IPS-18a (cell line): ENCODE measurements at regions not wholly inside any gene's neighbourhood (a gene's known extent, or its start where the extent isn't known, plus 50 kb on each side); places are given as distances from the start of the nearest gene placed in this dataset.

Source experiments
- H3K27ac ChIP-seq: one replicate; pipeline ENCODE4 v1.5.1; 2013; ENCODE audit warnings: low read length
- H3K27me3 ChIP-seq: one replicate; pipeline ENCODE4 v1.6.1; 2013; ENCODE audit warnings: mild to moderate bottlenecking, low read length; ENCODE audit not compliant: control insufficient read depth, insufficient read depth
- H3K36me3 ChIP-seq: one replicate; pipeline ENCODE4 v1.6.1; 2013; ENCODE audit warnings: low read depth, low read length; ENCODE audit not compliant: control insufficient read depth
- H3K4me1 ChIP-seq: one replicate; pipeline ENCODE4 v1.6.1; 2013; ENCODE audit warnings: low read depth, low read length; ENCODE audit not compliant: control insufficient read depth
- H3K4me3 ChIP-seq: one replicate; pipeline ENCODE4 v1.5.1; 2013; ENCODE audit warnings: low read length
- H3K9ac ChIP-seq: one replicate; pipeline ENCODE4 v1.6.1; 2013; ENCODE audit warnings: mild to moderate bottlenecking, low read length, moderate library complexity
- H3K9me3 ChIP-seq: one replicate; pipeline ENCODE4 v1.6.1; 2013; ENCODE audit warnings: low read depth, low read length; ENCODE audit not compliant: control insufficient read depth

DNA sequence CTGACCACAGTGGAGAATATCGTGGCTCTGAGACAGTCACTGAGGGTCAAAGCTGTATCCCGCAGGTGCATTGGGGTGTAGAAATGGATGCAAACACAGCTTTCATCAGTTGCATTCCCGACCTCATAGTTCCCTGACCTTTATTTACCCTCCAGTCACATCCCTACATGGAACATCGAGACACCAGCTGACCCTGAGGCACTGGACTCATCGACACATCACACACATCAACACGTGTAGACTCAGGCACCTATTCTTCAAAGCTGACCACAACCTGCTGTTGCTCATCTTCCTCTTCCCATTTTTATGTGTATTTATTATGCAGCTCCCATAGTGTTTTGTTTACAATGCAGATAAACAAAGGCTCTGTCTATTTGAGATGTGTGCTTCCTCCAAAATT is 396.9 kb upstream of the NRP1 start:
- no peak overlapping the region for H3K4me3 ChIP-seq
- H3K27me3 ChIP-seq: no peaks in the 10 kb centered on the region
- H3K9ac ChIP-seq: no peak overlapping the region
- H3K27ac ChIP-seq: no peak overlapping the region
- H3K9me3 ChIP-seq: no peaks in the 10 kb centered on the region
- H3K4me1 ChIP-seq: no peaks in the 10 kb centered on the region
- no peaks in the 10 kb centered on the region for H3K36me3 ChIP-seq

DNA sequence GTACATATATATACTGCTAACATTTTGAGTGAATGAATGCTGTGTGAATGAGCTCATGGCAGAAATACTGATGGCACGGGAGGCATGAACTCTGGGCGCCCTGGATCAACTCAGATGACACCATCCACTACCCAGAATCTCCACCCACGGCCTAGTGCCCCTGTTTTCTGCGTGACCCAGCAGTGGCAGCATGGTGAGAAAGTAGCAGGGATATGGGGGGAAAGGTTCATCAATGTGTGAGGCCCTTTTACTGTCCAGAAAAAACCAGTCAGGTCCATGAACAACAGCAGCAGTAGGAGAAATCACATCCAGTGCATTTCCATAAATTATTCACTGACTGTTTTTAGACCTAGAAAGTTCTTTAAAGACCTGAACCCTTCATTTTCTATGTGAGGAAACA is 391.0 kb upstream of the NRP1 start:
- no peak overlapping the region for H3K4me3 ChIP-seq
- no peak overlapping the region for H3K9ac ChIP-seq
- no peaks in the 10 kb centered on the region for H3K9me3 ChIP-seq
- H3K4me1 ChIP-seq: peaks cover 10% of the 10 kb centered on the region
- H3K27me3 ChIP-seq: no peaks in the 10 kb centered on the region
- no peak overlapping the region for H3K27ac ChIP-seq
- no peaks in the 10 kb centered on the region for H3K36me3 ChIP-seq

DNA sequence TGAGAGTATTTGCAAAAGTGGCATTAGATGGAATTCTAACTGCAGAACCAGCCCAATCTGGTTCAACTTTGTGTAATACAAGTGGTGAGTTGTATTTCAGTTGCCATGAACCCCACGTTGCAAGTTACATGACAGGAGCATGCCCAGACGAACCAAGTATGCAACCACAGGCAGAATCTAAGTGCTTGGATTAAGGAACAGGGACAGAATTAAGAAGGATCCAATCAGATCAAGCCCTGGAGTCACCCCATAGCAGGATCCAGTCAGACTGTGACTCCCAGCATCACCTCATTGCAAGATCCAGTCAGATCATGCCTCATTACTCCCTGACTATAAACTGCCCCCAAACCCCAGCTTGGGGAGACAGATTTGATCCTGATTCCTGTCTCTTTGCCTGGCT is 388.7 kb upstream of the NRP1 start:
- H3K27ac ChIP-seq: no peak overlapping the region
- no peak overlapping the region for H3K9ac ChIP-seq
- no peak overlapping the region for H3K4me3 ChIP-seq

DNA sequence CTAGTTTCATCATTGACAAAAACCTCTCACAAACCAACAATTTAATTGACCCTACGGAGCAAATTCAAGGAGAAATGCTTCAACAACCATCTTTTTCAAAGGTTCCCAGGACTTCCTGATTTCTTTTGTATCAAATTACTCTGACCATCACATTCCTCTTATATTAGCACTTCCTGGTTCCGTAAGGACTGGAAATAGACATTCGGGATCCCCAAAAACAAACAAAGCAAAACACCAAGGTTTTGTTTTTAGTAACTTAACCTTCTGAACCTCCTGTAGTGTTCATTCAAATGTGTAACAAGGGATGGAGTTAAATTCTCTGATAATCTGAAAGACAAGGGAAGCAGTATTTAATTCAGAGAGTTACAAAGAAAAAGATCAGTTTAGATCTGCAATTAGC is 387.6 kb upstream of the NRP1 start:
- H3K4me1 ChIP-seq: peaks cover 12% of the 10 kb centered on the region
- H3K27me3 ChIP-seq: no peaks in the 10 kb centered on the region
- H3K4me3 ChIP-seq: no peak overlapping the region
- H3K36me3 ChIP-seq: no peaks in the 10 kb centered on the region
- no peak overlapping the region for H3K9ac ChIP-seq
- H3K27ac ChIP-seq: no peak overlapping the region
- H3K9me3 ChIP-seq: no peaks in the 10 kb centered on the region

More for the DNA sequence above, 388.7 kb upstream of the NRP1 start:
- H3K9me3 ChIP-seq: no peaks in the 10 kb centered on the region
- H3K36me3 ChIP-seq: no peaks in the 10 kb centered on the region
- H3K27me3 ChIP-seq: no peaks in the 10 kb centered on the region
- H3K4me1 ChIP-seq: peaks cover 12% of the 10 kb centered on the region

DNA sequence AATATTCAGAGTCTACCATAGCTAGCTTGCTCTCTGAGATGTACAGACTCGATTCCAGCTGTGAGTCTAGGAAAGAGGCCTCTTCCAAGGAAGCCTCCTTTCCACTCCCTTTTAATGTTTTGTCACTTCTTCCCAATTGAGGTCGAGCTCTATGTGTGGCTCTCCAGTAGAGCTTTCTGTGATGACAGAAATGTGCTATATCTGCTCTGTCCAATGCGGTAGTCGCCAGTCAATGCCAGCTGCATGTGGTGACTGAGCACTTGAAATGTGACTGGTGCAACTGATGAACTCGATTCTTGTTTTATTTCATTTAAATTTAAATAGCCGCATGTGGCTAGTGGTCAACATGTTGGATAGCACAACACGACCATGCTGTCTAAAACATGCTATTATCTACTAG is 387.0 kb upstream of the NRP1 start:
- H3K9me3 ChIP-seq: no peaks in the 10 kb centered on the region
- H3K36me3 ChIP-seq: no peaks in the 10 kb centered on the region
- H3K27ac ChIP-seq: no peak overlapping the region
- H3K9ac ChIP-seq: no peak overlapping the region
- peaks cover 12% of the 10 kb centered on the region for H3K4me1 ChIP-seq
- H3K4me3 ChIP-seq: no peak overlapping the region
- H3K27me3 ChIP-seq: no peaks in the 10 kb centered on the region

DNA sequence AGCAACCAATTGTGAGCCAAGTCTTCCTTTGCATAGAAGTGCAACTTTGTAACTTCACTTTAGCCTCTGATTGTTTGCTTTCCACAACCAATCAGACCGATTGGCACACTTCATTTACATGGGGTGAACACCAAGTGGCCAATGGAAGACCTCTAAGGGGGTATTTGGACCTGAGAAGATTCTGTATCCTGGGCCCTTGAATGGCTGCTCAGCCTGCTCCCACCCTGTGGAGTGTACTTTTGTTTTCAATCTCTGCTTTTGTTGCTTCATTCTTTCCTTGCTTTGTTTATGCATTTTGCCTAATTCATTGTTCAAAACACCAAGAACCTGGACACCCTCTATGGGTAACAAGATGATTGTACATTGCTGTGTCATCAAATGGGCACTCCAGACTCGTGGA is 385.7 kb upstream of the NRP1 start:
- no peak overlapping the region for H3K9ac ChIP-seq
- H3K4me3 ChIP-seq: no peak overlapping the region
- peaks cover 12% of the 10 kb centered on the region for H3K4me1 ChIP-seq

DNA sequence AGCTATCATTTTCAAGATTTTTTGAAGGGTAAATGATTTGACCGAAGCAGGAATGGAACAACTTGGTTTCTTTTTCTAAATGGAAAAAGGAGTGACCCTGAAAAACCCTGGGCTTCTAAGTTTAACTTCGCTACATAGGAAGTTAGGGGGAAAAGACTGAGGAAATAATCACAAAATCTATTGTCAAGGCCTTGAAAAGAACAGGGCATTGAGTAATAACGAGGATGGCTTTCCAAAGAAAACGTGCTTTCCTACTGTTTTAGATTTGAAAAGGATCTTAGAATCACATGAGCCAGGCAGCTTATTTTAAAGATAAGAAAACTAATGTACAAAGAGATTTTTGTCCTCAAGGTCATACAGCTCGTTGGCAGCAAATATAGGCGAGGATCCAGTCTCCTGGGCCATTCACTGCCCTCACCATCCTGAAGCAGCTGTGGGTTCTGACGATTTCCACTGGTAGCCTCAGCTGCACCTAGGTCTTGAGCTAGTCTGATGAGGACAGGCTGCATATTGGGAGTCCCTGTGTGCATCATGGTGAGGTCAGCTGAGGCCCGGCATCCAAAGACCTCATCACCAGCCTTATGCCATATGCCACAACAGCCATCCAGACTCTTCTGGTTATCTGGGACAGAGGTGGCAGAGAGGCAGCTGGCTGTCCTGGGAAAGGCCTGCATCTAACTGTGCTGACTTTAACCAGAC is 384.7 kb upstream of the NRP1 start:
- H3K27ac ChIP-seq: no peak overlapping the region
- H3K27me3 ChIP-seq: no peaks in the 10 kb centered on the region
- H3K9me3 ChIP-seq: no peaks in the 10 kb centered on the region
- no peak overlapping the region for H3K9ac ChIP-seq
- peaks cover 12% of the 10 kb centered on the region for H3K4me1 ChIP-seq
- no peak overlapping the region for H3K4me3 ChIP-seq
- no peaks in the 10 kb centered on the region for H3K36me3 ChIP-seq

More for the DNA sequence above, 385.7 kb upstream of the NRP1 start:
- no peak overlapping the region for H3K27ac ChIP-seq
- H3K36me3 ChIP-seq: no peaks in the 10 kb centered on the region
- H3K27me3 ChIP-seq: no peaks in the 10 kb centered on the region
- no peaks in the 10 kb centered on the region for H3K9me3 ChIP-seq

DNA sequence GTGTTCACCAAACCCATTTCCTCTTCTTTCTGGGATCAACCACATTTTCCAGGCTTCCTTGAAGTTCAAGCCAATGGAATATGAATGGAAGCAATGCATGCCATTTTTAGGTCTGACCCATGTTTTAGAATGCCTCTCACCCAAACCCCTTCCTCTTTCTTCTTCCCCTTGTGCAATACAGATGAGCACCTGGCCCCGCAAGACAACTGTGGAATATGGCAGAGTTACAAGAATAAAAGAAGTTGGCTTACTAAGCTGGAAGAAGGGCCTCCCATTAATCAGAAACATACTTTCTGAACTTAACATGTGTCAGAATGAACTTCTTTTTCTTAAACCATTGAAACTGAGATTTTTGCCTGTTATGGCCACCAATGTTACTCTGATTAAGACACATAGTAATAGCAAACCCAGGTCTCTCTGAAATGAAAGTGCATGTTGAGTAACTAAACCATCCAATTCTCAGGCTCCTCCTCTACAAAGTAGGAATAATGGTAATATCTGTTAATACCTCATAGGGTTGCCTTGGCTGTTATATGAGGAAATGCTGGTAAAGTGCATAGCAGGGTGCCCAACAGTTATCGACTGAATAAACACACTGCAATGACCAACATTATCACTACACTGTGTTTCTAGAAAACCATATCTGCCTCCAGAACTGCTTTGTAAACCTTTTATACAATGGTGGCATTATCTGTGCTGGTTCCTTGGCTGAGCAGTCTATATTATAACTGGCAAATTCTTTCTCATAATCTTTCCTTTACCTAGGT is 382.2 kb upstream of the NRP1 start:
- H3K27ac ChIP-seq: no peak overlapping the region
- H3K36me3 ChIP-seq: no peaks in the 10 kb centered on the region
- peaks cover 7% of the 10 kb centered on the region for H3K4me1 ChIP-seq
- no peak overlapping the region for H3K9ac ChIP-seq
- H3K27me3 ChIP-seq: no peaks in the 10 kb centered on the region
- H3K4me3 ChIP-seq: no peak overlapping the region
- no peaks in the 10 kb centered on the region for H3K9me3 ChIP-seq

DNA sequence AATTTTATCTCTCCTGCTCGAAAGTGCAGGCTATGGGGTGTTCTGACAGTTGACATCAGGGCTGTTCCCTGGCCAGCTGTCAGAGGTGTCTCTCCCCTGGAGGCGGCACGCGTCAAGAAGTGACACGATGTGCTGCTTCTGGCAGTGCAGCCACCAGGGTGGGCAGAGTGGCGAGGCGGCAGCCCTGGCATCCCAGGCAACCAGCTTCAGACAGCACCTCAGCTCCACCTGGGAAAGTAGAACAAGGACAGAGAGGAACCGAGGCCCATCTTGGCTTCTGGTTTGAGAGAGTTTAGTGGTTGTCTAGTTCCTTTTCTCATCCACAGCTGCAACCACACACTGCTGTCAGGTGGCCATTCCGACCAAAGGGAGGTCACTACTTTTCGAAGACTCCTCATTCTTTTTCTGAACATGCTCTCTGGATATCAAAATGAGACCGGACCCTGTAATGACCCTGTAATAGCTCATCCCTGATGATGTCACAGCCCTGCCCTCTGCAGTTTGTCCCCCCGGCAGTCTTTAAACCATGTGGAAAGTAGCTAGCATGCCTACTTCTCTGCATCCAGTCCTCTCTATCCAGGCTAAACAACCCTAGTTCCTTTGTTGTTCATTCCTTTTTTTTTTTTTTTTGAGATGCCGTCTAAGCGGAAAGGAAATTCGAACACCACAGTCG is 381.0 kb upstream of the NRP1 start:
- Histone ChIP-seq H3K9me3 (no peaks in the 10 kb centered on the region), H3K4me1 (peaks cover 3% of the 10 kb centered on the region), H3K36me3 (no peaks in the 10 kb centered on the region), H3K4me3 (no peak overlapping the region), H3K27me3 (no peaks in the 10 kb centered on the region), H3K27ac (no peak overlapping the region), H3K9ac (no peak overlapping the region)

DNA sequence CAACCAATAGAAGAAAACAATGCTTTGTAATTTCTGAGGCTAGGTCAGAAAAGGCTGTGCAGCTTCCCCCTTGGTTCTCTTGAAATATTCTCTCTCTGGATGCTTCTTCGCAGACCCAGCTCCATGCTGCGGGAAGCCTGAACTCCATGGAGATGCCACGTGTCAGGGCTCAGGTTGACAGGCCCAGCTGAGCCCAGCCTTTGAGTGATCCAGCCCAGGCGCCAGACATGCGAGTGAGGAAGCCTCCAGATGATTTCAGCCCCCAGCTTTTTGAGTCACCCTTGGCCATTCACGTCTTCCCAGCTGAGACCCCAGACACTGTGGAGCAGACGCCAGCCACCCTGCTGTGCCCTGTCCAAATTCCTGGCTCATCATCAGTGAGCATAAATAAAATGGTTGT is 378.4 kb upstream of the NRP1 start:
- no peaks in the 10 kb centered on the region for H3K36me3 ChIP-seq
- no peaks in the 10 kb centered on the region for H3K4me1 ChIP-seq
- no peaks in the 10 kb centered on the region for H3K9me3 ChIP-seq
- no peak overlapping the region for H3K9ac ChIP-seq
- no peak overlapping the region for H3K4me3 ChIP-seq
- H3K27ac ChIP-seq: no peak overlapping the region
- no peaks in the 10 kb centered on the region for H3K27me3 ChIP-seq

DNA sequence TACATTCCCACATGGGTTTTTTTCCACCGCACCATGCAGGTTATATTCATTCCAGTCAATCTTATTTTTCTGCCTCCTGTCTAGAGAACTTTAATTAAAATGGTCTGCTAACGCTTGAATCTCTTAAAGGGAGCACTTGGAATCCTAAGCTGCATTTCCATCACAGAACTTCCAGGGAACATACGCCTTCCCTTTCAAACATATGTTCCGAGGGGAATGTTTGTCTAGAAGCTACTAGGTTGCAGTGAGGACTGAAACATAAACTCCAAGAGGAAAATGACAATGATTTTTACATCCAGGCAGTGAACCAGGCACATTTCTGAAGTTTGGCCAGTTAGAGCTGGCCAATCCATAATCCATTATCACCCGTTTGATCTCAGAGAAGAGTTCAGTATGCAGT is 375.5 kb upstream of the NRP1 start:
- Histone ChIP-seq H3K36me3 (no peaks in the 10 kb centered on the region), H3K9ac (no peak overlapping the region), H3K4me3 (no peak overlapping the region), H3K27me3 (no peaks in the 10 kb centered on the region), H3K27ac (no peak overlapping the region), H3K9me3 (no peaks in the 10 kb centered on the region), H3K4me1 (no peaks in the 10 kb centered on the region)
